GM06990 (cell line): ENCODE measurements at regions not wholly inside any gene's neighbourhood (a gene's known extent, or its start where the extent isn't known, plus 50 kb on each side); places are given as distances from the start of the nearest gene placed in this dataset.
"Not testable (repeated sequence)": the region's sequence is repeated elsewhere in the genome, so short reads cannot be mapped to it uniquely, and the experiment has no call there.

Experiments used
- DNase-seq: peaks from one replicate; pipeline ENCODE4 v3.0.0-alpha.2; 2011; ENCODE audit not compliant: insufficient read length; ENCODE audit errors: extremely low read depth
- H3K27me3 ChIP-seq: replicated peaks from 2 replicates; pipeline ENCODE4 v1.6.0; 2011; ENCODE audit warnings: low read length; ENCODE audit not compliant: control insufficient read depth, insufficient read depth
- H3K36me3 ChIP-seq: 2 replicates; pipeline ENCODE4 v1.5.1; 2011; ENCODE audit warnings: low read length; ENCODE audit not compliant: control insufficient read depth, insufficient read depth
- H3K4me3 ChIP-seq: replicated peaks from 2 replicates; pipeline ENCODE4 v1.5.1; 2011; ENCODE audit warnings: low read depth, mild to moderate bottlenecking, control low read depth, low read length
- TF ChIP-seq, protein P1 (sequence below): IDR thresholded peaks from 2 replicates; pipeline ENCODE4 v1.5.1; 2011; ENCODE audit warnings: low read length, control low read depth, mild to moderate bottlenecking, inconsistent platforms; ENCODE audit not compliant: insufficient read depth, poor library complexity, severe bottlenecking

DNA sequence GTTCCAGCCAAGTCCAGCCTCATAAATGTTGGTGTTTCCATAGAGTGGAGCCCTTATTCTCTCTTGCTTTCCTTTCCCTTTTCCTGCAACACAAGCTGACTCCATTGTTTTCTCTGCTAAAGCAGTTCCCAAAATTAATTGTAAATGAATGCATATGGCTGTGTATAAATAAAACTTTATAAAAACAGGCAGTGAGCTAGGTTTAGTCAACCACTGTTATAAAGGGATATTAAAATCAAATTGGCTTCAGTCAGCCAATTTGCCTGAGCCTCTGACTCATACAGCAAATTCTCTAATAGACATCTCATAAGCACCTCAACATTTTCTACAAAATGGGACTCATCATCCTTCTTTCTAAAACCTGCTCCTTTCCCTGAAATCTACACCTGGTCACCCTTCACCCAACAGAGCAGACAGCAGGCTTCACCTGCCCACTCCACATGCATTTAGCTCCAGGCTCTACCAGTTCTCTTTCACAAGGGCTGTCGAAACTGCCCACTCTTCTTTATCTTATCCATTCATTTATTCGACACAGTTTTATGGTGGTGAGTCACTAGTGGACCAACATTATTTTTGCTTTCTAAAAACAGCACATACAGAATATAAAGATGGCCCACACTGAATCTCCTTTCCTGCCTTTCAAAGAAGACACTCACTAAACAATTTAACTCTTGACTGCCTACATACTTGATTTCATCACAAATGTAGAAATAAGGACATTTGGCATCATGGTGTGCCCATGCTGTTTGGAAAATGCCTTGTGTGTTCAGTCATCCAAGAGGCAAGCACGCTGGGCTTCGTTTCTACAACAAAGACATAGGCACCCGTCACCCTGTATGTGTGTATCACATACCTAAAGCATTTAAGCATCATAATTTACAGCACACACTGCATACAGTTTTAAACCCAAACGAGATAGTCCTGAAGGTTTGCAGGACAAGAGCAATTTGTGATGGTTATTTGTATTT is 74.6 kb upstream of the C7orf33 start:
- H3K4me3 ChIP-seq = no peak overlapping the region
- TF ChIP-seq, protein P1, sequence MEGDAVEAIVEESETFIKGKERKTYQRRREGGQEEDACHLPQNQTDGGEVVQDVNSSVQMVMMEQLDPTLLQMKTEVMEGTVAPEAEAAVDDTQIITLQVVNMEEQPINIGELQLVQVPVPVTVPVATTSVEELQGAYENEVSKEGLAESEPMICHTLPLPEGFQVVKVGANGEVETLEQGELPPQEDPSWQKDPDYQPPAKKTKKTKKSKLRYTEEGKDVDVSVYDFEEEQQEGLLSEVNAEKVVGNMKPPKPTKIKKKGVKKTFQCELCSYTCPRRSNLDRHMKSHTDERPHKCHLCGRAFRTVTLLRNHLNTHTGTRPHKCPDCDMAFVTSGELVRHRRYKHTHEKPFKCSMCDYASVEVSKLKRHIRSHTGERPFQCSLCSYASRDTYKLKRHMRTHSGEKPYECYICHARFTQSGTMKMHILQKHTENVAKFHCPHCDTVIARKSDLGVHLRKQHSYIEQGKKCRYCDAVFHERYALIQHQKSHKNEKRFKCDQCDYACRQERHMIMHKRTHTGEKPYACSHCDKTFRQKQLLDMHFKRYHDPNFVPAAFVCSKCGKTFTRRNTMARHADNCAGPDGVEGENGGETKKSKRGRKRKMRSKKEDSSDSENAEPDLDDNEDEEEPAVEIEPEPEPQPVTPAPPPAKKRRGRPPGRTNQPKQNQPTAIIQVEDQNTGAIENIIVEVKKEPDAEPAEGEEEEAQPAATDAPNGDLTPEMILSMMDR = no peak
- no peaks in the 10 kb centered on the region for H3K36me3 ChIP-seq
- no peak for DNase-seq
- H3K27me3 ChIP-seq = no peaks in the 10 kb centered on the region

DNA sequence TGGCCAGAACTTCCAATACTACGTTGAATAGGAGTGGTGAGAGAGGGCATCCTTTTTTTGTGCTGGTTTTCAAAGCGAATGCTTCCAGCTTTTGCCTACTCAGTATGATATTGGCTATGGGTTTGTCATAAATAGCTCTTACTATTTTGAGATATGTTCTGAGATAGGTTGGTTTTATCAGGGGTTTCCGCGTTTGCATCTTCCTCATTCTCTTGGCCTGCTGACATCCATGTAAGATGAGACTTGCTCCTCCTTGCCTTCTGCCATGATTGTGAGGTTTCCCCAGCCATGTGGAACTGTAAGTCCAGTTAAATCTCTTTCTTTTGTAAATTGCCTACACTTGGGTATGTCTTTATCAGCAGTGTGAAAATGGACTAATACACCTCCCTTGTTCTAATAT is 71.2 kb upstream of the C7orf33 start:
- not testable (repeated sequence) for H3K36me3 ChIP-seq, H3K27me3 ChIP-seq, DNase-seq, H3K4me3 ChIP-seq

DNA sequence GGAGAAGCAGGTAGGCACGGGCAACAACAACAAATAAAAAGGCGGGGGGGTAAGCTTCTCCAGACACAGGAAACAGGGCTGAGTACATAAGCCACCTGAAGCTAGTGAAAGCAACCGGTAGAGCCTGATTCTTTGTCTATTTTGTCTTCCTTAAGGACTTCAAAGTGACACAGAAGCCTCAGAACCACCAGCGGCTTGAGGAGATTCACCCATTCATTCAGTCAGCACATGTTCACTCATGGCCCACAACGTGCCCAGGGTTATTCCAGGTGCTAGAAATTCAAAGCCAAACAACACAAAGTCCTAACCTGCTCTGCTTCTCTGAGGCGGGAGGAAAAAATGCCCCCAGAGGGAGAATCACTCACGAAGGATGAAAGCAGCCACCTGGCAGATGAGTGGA is 69.3 kb upstream of the C7orf33 start:
- no peak overlapping the region for H3K4me3 ChIP-seq
- TF ChIP-seq, protein P1 = no peak
- no peak for DNase-seq
- H3K36me3 ChIP-seq = no peaks in the 10 kb centered on the region
- no peaks in the 10 kb centered on the region for H3K27me3 ChIP-seq

DNA sequence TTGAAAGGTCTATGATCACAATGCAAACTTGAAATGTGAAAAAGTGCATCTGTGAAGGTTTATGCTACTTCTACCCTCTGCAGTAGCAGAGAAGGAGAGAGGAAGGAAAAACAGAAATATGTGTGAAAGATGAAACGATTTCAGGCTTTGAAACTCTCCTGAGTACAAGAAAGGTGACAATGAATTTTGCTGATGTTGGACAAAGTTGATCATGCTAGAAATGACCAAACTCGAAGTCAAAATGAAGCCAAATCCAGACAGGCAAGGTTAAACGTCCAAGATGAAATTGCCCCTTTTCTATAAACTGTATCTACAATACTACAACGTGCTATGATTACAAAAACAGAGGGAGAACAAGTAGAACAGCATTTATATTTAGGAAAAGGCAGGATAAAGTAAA is 67.0 kb upstream of the C7orf33 start:
- TF ChIP-seq, protein P1 = no peak
- no peak overlapping the region for H3K4me3 ChIP-seq
- DNase-seq = no peak
- no peaks in the 10 kb centered on the region for H3K27me3 ChIP-seq
- no peaks in the 10 kb centered on the region for H3K36me3 ChIP-seq

DNA sequence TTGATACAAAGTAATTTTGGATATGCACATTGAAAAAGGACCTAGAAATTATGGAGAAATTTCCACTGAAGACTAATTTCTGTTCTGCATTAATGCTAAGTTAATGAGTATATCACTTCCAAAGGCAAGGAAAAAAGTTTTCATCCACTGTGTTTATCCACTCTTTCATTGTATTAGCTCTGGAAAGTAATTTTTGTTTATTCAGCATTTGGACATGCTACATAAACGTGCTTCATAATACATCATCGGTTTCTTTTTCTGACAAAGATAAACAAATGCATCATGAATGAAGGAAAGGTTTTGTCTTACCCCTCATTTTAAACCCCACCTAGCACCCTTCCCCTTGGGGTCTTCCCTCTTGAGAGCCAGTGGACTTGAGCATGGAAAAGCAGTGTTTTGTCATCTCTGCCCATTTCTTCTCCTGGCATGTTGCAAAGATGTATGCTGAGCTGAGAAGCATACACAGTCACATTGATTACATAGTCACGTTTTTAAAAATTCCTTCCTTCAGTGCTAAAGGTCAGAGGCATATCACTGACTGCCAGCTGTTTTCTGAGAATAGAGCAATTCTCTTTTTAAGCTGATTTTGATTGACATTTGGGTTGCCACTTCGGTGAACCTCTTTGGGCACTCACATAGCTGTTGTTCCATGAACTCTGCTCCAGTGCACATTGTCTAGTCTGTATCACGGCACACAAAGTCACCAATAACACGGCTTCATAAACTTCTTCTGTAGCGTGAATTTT is 65.9 kb upstream of the C7orf33 start:
- Histone ChIP-seq H3K36me3 (no peaks in the 10 kb centered on the region), H3K27me3 (no peaks in the 10 kb centered on the region)

More for the DNA sequence above, 65.9 kb upstream of the C7orf33 start:
- TF ChIP-seq, protein P1 = no peak
- DNase-seq = no peak
- H3K4me3 ChIP-seq = no peak overlapping the region
